ENCODE measurements at regions not wholly inside any gene's neighbourhood (a gene's known extent, or its start where the extent isn't known, plus 50 kb on each side); places are given as distances from the start of the nearest gene placed in this dataset.

GRCh38 chr4:19005211-19005610 lies 983.7 kb upstream of the LCORL start:
- Histone ChIP-seq H3K4me1 (ENCODE audit: insufficient read depth, low read length) (peaks cover 8% of the 10 kb centered on the region; the same call in 1 of the 2 replicates), H3K9me3 (ENCODE audit: insufficient read depth, low read depth, low read length) (0 out of 2 replicates have a peak, but pooled peaks cover 10% of the 10 kb centered on the region)

DNA sequence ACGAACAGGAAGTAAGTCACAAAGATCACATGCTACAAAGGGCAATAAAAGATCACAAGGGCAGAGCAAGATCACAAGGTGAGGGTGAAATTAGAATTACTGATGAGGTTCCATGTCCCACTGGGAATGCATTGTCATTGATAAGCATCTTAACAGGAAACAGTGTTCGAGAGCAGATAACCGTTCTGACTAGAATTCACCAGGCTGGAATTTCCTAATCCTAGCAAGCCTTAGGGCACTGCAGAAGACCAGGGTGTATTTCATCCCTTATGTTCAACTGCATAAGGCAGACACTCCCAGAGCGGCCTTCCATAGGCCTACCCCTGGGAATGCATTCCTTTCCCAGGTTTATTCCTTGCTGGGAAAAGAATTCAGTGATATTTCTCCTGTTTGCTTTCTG lies 980.6 kb upstream of the LCORL start:
- no peak overlapping the region for H3K4me3 ChIP-seq (ENCODE audit: low read length)
- 91% methylated on average over 4 of the region's 4 CpGs for WGBS
- no peaks in the 10 kb centered on the region for H3K27me3 ChIP-seq (ENCODE audit: insufficient read depth, low read length)
- H3K9ac ChIP-seq (ENCODE audit: low read depth, low read length) = no peak overlapping the region
- no peak overlapping the region for H3K27ac ChIP-seq (ENCODE audit: low read depth, low read length)
- H3K9me3 ChIP-seq (ENCODE audit: insufficient read depth, low read depth, low read length) = peaks cover 15% of the 10 kb centered on the region; the same call in 1 of the 2 replicates
- H3K4me1 ChIP-seq (ENCODE audit: insufficient read depth, low read length) = peaks cover 7% of the 10 kb centered on the region; the same call in 1 of the 2 replicates
- H3K36me3 ChIP-seq (ENCODE audit: insufficient read depth, low read length) = no peaks in the 10 kb centered on the region

More at GRCh38 chr4:19005211-19005610, 983.7 kb upstream of the LCORL start:
- Histone ChIP-seq H3K36me3 (ENCODE audit: insufficient read depth, low read length) (no peaks in the 10 kb centered on the region), H3K27me3 (ENCODE audit: insufficient read depth, low read length) (no peaks in the 10 kb centered on the region), H3K27ac (ENCODE audit: low read depth, low read length) (0 out of 2 replicates have a peak overlapping the region, but pooled peaks have one; percentile 17), H3K4me3 (ENCODE audit: low read length) (no peak overlapping the region), H3K9ac (ENCODE audit: low read depth, low read length) (no peak overlapping the region)
- WGBS = 74% methylated on average over 1 of the region's 1 CpG

GRCh38 chr4:18999595-18999994 lies 978.0 kb upstream of the LCORL start:
- H3K9me3 ChIP-seq (ENCODE audit: insufficient read depth, low read depth, low read length) = peaks cover 15% of the 10 kb centered on the region; the same call in 1 of the 2 replicates
- no peak overlapping the region for H3K9ac ChIP-seq (ENCODE audit: low read depth, low read length)
- no peak overlapping the region for H3K27ac ChIP-seq (ENCODE audit: low read depth, low read length)
- H3K4me1 ChIP-seq (ENCODE audit: insufficient read depth, low read length) = no peaks in the 10 kb centered on the region
- H3K36me3 ChIP-seq (ENCODE audit: insufficient read depth, low read length) = no peaks in the 10 kb centered on the region
- H3K27me3 ChIP-seq (ENCODE audit: insufficient read depth, low read length) = no peaks in the 10 kb centered on the region
- whole genome bisulfite sequencing = 96% methylated on average over 5 of the region's 5 CpGs
- no peak overlapping the region for H3K4me3 ChIP-seq (ENCODE audit: low read length)

GRCh38 chr4:18981234-18981615 lies 959.7 kb upstream of the LCORL start:
- H3K4me1 ChIP-seq (ENCODE audit: insufficient read depth, low read length) = peaks cover 5% of the 10 kb centered on the region; the same call in 1 of the 2 replicates
- no peaks in the 10 kb centered on the region for H3K36me3 ChIP-seq (ENCODE audit: insufficient read depth, low read length)
- H3K27ac ChIP-seq (ENCODE audit: low read depth, low read length) = no peak overlapping the region
- H3K27me3 ChIP-seq (ENCODE audit: insufficient read depth, low read length) = no peaks in the 10 kb centered on the region
- H3K9me3 ChIP-seq (ENCODE audit: insufficient read depth, low read depth, low read length) = no peaks in the 10 kb centered on the region; the same call in 1 of the 2 replicates
- H3K4me3 ChIP-seq (ENCODE audit: low read length) = no peak overlapping the region
- H3K9ac ChIP-seq (ENCODE audit: low read depth, low read length) = no peak overlapping the region
- WGBS = 85% methylated on average over 3 of the region's 4 CpGs

- WGBS = 85% methylated on average over 7 of the region's 7 CpGs
- H3K27me3 ChIP-seq (ENCODE audit: insufficient read depth, low read length) = no peaks in the 10 kb centered on the region
- no peak overlapping the region for H3K4me3 ChIP-seq (ENCODE audit: low read length)
- peaks cover 5% of the 10 kb centered on the region; the same call in 1 of the 2 replicates for H3K4me1 ChIP-seq (ENCODE audit: insufficient read depth, low read length)
- H3K9me3 ChIP-seq (ENCODE audit: insufficient read depth, low read depth, low read length) = no peaks in the 10 kb centered on the region; the same call in 1 of the 2 replicates
- H3K27ac ChIP-seq (ENCODE audit: low read depth, low read length) = no peak overlapping the region
- H3K36me3 ChIP-seq (ENCODE audit: insufficient read depth, low read length) = no peaks in the 10 kb centered on the region
- H3K9ac ChIP-seq (ENCODE audit: low read depth, low read length) = no peak overlapping the region
Measured at GRCh38 chr4:18980516-18981233, 959.1 kb upstream of the LCORL start.

- Histone ChIP-seq H3K4me1 (ENCODE audit: insufficient read depth, low read length) (peaks cover 5% of the 10 kb centered on the region; the same call in 1 of the 2 replicates), H3K9ac (ENCODE audit: low read depth, low read length) (no peak overlapping the region), H3K9me3 (ENCODE audit: insufficient read depth, low read depth, low read length) (no peaks in the 10 kb centered on the region; the same call in 1 of the 2 replicates), H3K27me3 (ENCODE audit: insufficient read depth, low read length) (no peaks in the 10 kb centered on the region), H3K27ac (ENCODE audit: low read depth, low read length) (no peak overlapping the region), H3K36me3 (ENCODE audit: insufficient read depth, low read length) (no peaks in the 10 kb centered on the region), H3K4me3 (ENCODE audit: low read length) (no peak overlapping the region)
- WGBS = 97% methylated on average over 2 of the region's 3 CpGs
Measured at GRCh38 chr4:18976884-18977283, 955.3 kb upstream of the LCORL start.

DNA sequence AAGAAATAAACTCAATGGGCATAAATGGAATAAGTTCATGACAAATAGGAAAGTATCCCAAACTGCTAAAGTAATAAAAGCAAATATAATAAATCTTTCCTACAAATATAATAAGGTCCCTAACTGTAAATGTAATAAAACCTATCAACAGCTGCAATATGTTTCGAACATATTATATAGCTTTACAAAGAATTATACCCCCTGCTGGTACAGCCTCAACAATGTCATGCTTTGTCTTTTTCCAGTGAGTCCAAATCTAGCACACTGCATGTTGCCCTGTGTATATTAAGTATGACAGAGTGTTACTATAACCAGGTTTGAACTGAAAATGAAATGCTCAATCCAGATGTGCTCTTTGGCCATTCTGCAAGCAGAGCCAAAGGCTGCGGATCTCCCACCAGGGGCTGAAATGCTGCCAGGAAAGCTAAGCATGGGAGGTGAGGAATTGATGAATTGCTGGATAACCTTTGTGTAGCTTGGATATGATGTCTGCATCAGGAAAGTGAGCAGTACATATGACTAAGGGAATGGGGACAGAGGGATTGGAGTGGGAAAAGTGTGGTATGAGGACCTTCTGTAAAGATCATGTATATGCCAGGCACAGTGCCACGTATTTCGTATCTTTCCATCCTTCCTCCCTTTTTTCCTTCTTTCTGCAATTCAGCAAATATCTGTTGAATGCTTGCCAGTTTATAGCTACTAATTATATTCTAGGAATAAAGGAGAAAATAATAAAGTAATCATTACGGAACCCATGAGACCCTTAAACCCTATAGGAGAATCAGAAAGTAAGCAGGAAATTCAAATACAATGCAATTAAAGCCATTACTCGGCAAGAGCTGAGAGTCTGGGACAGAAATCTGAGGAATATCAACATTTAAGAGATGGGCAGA lies 954.6 kb upstream of the LCORL start:
- H3K4me3 ChIP-seq (ENCODE audit: low read length) = no peak overlapping the region
- H3K4me1 ChIP-seq (ENCODE audit: insufficient read depth, low read length) = peaks cover 5% of the 10 kb centered on the region; the same call in 1 of the 2 replicates
- no peak overlapping the region for H3K9ac ChIP-seq (ENCODE audit: low read depth, low read length)
- no peaks in the 10 kb centered on the region; the same call in 1 of the 2 replicates for H3K9me3 ChIP-seq (ENCODE audit: insufficient read depth, low read depth, low read length)
- no peaks in the 10 kb centered on the region for H3K36me3 ChIP-seq (ENCODE audit: insufficient read depth, low read length)
- WGBS = 97% methylated on average over 6 of the region's 6 CpGs
- H3K27me3 ChIP-seq (ENCODE audit: insufficient read depth, low read length) = no peaks in the 10 kb centered on the region
- no peak overlapping the region for H3K27ac ChIP-seq (ENCODE audit: low read depth, low read length)

- H3K9me3 ChIP-seq (ENCODE audit: insufficient read depth, low read depth, low read length) = peaks cover 5% of the 10 kb centered on the region; the same call in 1 of the 2 replicates
- H3K4me1 ChIP-seq (ENCODE audit: insufficient read depth, low read length) = no peaks in the 10 kb centered on the region
- no peak overlapping the region for H3K27ac ChIP-seq (ENCODE audit: low read depth, low read length)
- H3K36me3 ChIP-seq (ENCODE audit: insufficient read depth, low read length) = no peaks in the 10 kb centered on the region
- no peak overlapping the region for H3K4me3 ChIP-seq (ENCODE audit: low read length)
- H3K9ac ChIP-seq (ENCODE audit: low read depth, low read length) = no peak overlapping the region
- H3K27me3 ChIP-seq (ENCODE audit: insufficient read depth, low read length) = no peaks in the 10 kb centered on the region
- WGBS = 94% methylated on average over 1 of the region's 1 CpG
Measured at GRCh38 chr4:18973296-18973695, 951.7 kb upstream of the LCORL start.

GRCh38 chr4:18961879-18962278 lies 940.3 kb upstream of the LCORL start:
- H3K9me3 ChIP-seq (ENCODE audit: insufficient read depth, low read depth, low read length) = peaks cover 6% of the 10 kb centered on the region
- no peaks in the 10 kb centered on the region for H3K36me3 ChIP-seq (ENCODE audit: insufficient read depth, low read length)
- no peaks in the 10 kb centered on the region for H3K27me3 ChIP-seq (ENCODE audit: insufficient read depth, low read length)
- no peak overlapping the region for H3K9ac ChIP-seq (ENCODE audit: low read depth, low read length)
- H3K27ac ChIP-seq (ENCODE audit: low read depth, low read length) = no peak overlapping the region
- H3K4me3 ChIP-seq (ENCODE audit: low read length) = no peak overlapping the region
- H3K4me1 ChIP-seq (ENCODE audit: insufficient read depth, low read length) = peaks cover 14% of the 10 kb centered on the region

DNA sequence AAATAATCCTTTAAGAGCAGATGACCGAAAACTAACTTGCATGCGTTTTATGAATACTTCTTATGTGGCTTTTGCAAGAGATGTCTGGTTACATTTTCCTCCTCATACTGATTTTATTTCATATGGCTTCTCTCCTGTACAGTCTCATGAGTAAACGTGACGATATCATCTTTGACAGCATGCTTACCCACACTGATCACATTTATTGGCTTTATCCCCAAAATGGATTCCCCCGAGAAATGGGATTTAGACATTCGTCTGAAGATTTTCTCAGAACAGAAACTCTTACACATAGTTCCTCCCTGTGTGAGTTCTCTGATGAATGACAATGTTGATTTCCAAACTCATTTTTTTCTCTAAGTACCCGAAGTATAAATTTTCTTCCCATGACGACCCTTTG lies 939.7 kb upstream of the LCORL start:
- whole genome bisulfite sequencing = 95% methylated on average over 8 of the region's 8 CpGs

GRCh38 chr4:18957716-18958115 lies 936.2 kb upstream of the LCORL start:
- Histone ChIP-seq H3K9me3 (ENCODE audit: insufficient read depth, low read depth, low read length) (no peaks in the 10 kb centered on the region), H3K4me3 (ENCODE audit: low read length) (no peak overlapping the region), H3K27ac (ENCODE audit: low read depth, low read length) (no peak overlapping the region), H3K9ac (ENCODE audit: low read depth, low read length) (no peak overlapping the region), H3K36me3 (ENCODE audit: insufficient read depth, low read length) (no peaks in the 10 kb centered on the region), H3K4me1 (ENCODE audit: insufficient read depth, low read length) (peaks cover 14% of the 10 kb centered on the region), H3K27me3 (ENCODE audit: insufficient read depth, low read length) (no peaks in the 10 kb centered on the region)
- WGBS = 95% methylated on average over 5 of the region's 6 CpGs

More for the DNA sequence above, 939.7 kb upstream of the LCORL start:
- Histone ChIP-seq H3K9me3 (ENCODE audit: insufficient read depth, low read depth, low read length) (peaks cover 6% of the 10 kb centered on the region), H3K36me3 (ENCODE audit: insufficient read depth, low read length) (no peaks in the 10 kb centered on the region), H3K27me3 (ENCODE audit: insufficient read depth, low read length) (no peaks in the 10 kb centered on the region), H3K4me3 (ENCODE audit: low read length) (no peak overlapping the region), H3K4me1 (ENCODE audit: insufficient read depth, low read length) (peaks cover 14% of the 10 kb centered on the region), H3K27ac (ENCODE audit: low read depth, low read length) (no peak overlapping the region), H3K9ac (ENCODE audit: low read depth, low read length) (no peak overlapping the region)

Data from HUES64 (cell line).